Esophagus squamous epithelium (tissue), 5 donors: ENCODE measurements at regions not wholly inside any gene's neighbourhood (a gene's known extent, or its start where the extent isn't known, plus 50 kb on each side); places are given as distances from the start of the nearest gene placed in this dataset.

ENCODE experiments used
- DNase-seq: peaks from one replicate; lab custom pipeline; 2025; lab: John Stamatoyannopoulos, UW
- H3K27ac ChIP-seq, 4 donors: fragments of 200-600 bp; sonication (generic); one replicate each; pipeline ENCODE4 v1.5.1; 2016 to 2019; ENCODE audit warnings: mild to moderate bottlenecking in 1 of 4
- H3K27me3 ChIP-seq, 4 donors: fragments of 200-600 bp; sonication (generic); 1 replicate in 3 of 4; 2 replicates in 1 of 4; pipeline versions ENCODE4 v1.5.1 to v1.6.0; 2017 to 2021; ENCODE audit warnings: antibody characterized with exemption in 1 of 4
- H3K36me3 ChIP-seq, 3 donors: fragments of 200-600 bp; sonication (generic); one replicate each; pipeline ENCODE4 v1.5.1; 2016 to 2019
- H3K4me1 ChIP-seq, 3 donors: fragments of 200-600 bp; sonication (generic); one replicate each; pipeline ENCODE4 v1.5.1; 2017 to 2019
- H3K4me3 ChIP-seq, 4 donors: fragments of 200-600 bp; sonication (generic); 1 replicate in 3 of 4; 2 replicates in 1 of 4; pipeline ENCODE4 v1.5.1; 2016 to 2019; ENCODE audit warnings: mild to moderate bottlenecking in 2 of 4, moderate library complexity in 1 of 4
- H3K9me3 ChIP-seq, 3 donors: fragments of 200-600 bp; sonication (generic); one replicate each; pipeline ENCODE4 v1.5.1; 2016 to 2019
- POLR2A ChIP-seq, 4 donors: fragments of 450-650 bp; IDR thresholded peaks; one replicate each; pipeline ENCODE4 v1.6.1; 2017; ENCODE audit warnings: antibody characterized with exemption in 4 of 4, mild to moderate bottlenecking in 4 of 4, moderate library complexity in 3 of 4
- WGBS, 2 donors: methylation state at CpG; one replicate each; pipeline ENCODE4 v1.1.5; 2018; 5-methylcytosine and 5-hydroxymethylcytosine counted together
- intact Hi-C: fragments of 100-400 bp; cut with DNase I; formaldehyde crosslinking; loops from one replicate; pipeline ENCODE4 v1.15.0; 2022
- TF ChIP-seq, protein P1 (sequence below), 6 experiments: fragments of 450-650 bp in 4 of 6; fragments of 200-600 bp in 2 of 6; sonication (generic) in 2 of 6; IDR thresholded peaks; one replicate each; pipeline ENCODE4 v1.5.1; 2016 to 2019; ENCODE audit warnings: antibody characterized with exemption in 6 of 6, mild to moderate bottlenecking in 4 of 6, moderate library complexity in 4 of 6
- donor health status: DM: yes; HTN: yes; CAD: no.

DNA sequence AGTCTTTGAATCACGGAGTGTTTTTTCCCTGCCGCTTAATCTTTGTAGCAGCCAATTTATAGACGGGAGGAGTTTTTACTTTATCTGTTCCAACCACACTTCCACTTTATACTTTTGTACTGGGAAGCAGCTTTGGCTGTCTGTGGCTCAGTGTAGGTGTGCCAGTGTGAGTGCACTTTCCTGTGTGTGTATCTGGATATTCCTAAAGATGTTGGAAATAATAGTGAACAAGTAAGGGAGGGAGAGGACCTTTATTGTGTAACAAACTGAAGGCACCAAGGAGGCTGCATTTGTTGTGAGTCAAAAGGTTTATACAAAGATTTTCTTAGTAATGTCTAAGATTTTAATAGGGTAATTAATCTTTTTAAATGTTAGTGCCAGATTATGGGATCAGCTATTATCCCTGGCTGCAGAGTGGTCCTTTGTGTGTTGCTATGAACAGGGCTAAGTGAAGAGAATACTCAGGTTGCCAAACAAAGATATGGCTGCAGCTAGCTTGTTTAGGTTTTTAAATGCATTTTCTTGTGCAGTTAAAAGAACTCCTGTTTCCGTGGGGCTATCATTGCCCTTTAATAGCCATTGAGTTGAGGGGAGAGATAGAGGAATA, 226.3 kb downstream of the RNF144B start:
- 39 to 42% methylated on average over 4 of the region's 4 CpGs for WGBS, 2 donors
- Histone ChIP-seq H3K36me3 (no peaks in the 10 kb centered on the region), H3K4me1 (no peaks in the 10 kb centered on the region), H3K27ac (no peak overlapping the region), H3K9me3 (peaks cover 0 to 5% (median 0%) of the 10 kb centered on the region in 3 donors), H3K27me3 (no peaks in the 10 kb centered on the region), H3K4me3 (no peak overlapping the region)
- no peak for TF ChIP-seq POLR2A (IDR thresholded peaks at IDR 0.05)
- TF ChIP-seq, protein P1, sequence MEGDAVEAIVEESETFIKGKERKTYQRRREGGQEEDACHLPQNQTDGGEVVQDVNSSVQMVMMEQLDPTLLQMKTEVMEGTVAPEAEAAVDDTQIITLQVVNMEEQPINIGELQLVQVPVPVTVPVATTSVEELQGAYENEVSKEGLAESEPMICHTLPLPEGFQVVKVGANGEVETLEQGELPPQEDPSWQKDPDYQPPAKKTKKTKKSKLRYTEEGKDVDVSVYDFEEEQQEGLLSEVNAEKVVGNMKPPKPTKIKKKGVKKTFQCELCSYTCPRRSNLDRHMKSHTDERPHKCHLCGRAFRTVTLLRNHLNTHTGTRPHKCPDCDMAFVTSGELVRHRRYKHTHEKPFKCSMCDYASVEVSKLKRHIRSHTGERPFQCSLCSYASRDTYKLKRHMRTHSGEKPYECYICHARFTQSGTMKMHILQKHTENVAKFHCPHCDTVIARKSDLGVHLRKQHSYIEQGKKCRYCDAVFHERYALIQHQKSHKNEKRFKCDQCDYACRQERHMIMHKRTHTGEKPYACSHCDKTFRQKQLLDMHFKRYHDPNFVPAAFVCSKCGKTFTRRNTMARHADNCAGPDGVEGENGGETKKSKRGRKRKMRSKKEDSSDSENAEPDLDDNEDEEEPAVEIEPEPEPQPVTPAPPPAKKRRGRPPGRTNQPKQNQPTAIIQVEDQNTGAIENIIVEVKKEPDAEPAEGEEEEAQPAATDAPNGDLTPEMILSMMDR (IDR thresholded peaks at IDR 0.05) = no peak
- intact Hi-C loops = no loop called here
- no peak for DNase-seq

DNA sequence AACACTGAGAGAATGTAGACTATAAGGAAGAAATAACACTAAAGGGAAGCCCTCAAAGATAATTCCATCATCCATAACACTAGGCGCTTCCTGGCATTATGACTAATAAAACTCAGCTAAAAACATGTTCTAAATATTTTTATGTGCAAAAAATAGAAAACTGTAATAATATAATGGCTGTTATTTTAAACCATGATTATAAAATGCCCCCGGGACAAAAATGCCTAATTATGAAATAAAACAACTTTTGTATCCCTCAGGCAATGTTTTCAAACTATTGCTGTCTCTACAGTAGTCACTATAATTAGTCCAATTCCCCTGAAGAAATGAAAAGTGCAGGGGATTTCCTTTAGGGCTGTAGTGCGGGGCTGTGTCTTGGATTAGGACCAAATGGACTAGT, 242.4 kb downstream of the RNF144B start:
- WGBS, 2 donors = 52 to 56% methylated on average over 3 of the region's 3 CpGs
- Histone ChIP-seq H3K27me3 (no peaks in the 10 kb centered on the region), H3K9me3 (no peaks in the 10 kb centered on the region), H3K27ac (no peak overlapping the region), H3K36me3 (no peaks in the 10 kb centered on the region), H3K4me3 (no peak overlapping the region), H3K4me1 (no peaks in the 10 kb centered on the region)
- TF ChIP-seq, protein P1 (IDR thresholded peaks at IDR 0.05) = no peak
- TF ChIP-seq POLR2A (IDR thresholded peaks at IDR 0.05) = no peak
- no peak for DNase-seq
- intact Hi-C loops = no loop called here

DNA sequence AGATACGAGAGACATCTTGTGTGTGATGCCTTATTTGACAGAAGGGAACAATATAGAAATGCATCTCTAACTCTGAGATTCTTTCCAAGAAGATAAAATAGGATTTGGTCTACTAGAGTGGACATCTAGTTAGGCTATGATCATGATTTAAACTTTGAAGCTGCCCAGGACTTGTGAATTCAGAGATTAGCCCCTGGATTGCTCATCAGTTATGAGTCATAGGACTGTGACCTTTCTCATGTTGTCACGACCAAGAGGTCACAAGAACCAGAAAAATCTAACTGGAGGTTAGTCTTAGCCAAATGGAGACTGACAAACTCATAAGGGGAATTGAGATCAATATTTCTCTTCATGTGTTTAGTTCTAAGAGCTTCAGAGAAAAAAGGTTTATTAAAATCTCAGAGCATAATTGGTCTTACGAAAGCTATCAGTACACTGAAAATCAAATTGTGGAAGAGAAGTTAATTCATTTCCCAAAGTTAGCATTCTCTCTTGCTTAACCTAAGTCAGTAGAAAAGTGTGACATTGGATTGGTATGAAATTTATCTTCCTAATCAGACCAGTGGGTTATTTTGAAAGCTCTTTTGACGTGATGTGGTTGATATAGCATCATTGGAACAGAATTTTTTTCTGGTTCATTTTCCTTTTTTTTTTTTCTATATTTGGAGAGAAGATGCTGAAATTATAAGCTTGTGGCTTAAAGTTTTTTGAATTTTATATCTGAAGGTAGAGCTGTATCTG, 245.7 kb downstream of the RNF144B start:
- DNase-seq = no peak
- TF ChIP-seq, protein P1 (IDR thresholded peaks at IDR 0.05) = no peak
- TF ChIP-seq POLR2A (IDR thresholded peaks at IDR 0.05) = no peak
- 53 to 63% methylated on average over 4 of the region's 4 CpGs for WGBS, 2 donors
- intact Hi-C loops = no loop called here
- H3K9me3 ChIP-seq = no peaks in the 10 kb centered on the region
- no peaks in the 10 kb centered on the region for H3K4me1 ChIP-seq
- no peaks in the 10 kb centered on the region for H3K36me3 ChIP-seq
- no peak overlapping the region for H3K4me3 ChIP-seq
- H3K27ac ChIP-seq = no peak overlapping the region
- H3K27me3 ChIP-seq = no peaks in the 10 kb centered on the region

DNA sequence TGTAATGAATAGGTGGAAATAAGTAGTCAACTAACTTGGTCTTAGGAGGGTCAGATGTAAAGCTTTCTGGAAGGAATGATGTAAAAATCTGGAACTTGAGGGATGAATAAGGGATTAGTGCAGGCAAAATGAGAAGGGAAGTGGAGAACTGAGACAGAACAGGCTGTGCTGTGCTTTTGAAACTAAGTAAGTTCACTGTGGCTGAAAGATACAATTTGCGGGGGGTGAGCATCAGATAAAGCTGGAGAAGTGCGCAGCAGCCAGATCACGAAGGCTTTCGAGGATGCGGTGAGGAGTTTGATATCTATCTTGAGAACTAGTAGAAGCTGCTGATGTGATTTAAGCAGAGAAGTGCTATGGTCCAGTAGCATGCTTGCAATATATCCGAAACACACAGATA, 247.8 kb downstream of the RNF144B start:
- 91 to 93% methylated on average over 6 of the region's 6 CpGs for WGBS, 2 donors
- Histone ChIP-seq H3K36me3 (no peaks in the 10 kb centered on the region), H3K27me3 (no peaks in the 10 kb centered on the region), H3K27ac (no peak overlapping the region), H3K4me3 (no peak overlapping the region), H3K4me1 (no peaks in the 10 kb centered on the region), H3K9me3 (no peaks in the 10 kb centered on the region)
- intact Hi-C loops = no loop called here
- DNase-seq = no peak
- TF ChIP-seq POLR2A (IDR thresholded peaks at IDR 0.05) = no peak
- TF ChIP-seq, protein P1 (IDR thresholded peaks at IDR 0.05) = no peak

DNA sequence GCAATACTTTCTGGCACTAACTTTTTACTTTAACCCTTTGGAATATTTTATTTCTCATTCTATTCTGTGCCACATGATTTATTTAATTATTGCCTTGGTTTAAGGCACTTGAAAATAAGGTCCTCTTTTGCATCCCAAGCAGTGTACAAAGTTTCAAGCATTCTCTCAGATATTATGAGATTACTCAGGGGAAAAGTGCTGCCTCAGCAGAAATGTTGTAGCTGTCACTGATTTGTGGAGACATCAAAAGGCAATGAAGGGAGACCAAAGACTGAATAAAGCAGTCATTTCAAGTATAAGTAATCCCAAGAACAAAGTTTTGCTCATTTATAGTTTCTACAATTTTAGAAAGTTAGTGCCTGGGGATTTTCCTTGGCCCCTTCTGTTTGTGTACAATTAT, 253.0 kb downstream of the RNF144B start:
- no peaks in the 10 kb centered on the region for H3K27me3 ChIP-seq
- no peak for TF ChIP-seq POLR2A (IDR thresholded peaks at IDR 0.05)
- TF ChIP-seq, protein P1 (IDR thresholded peaks at IDR 0.05) = no peak
- H3K9me3 ChIP-seq = no peaks in the 10 kb centered on the region
- H3K36me3 ChIP-seq = no peaks in the 10 kb centered on the region
- intact Hi-C loops = no loop called here
- no peak overlapping the region for H3K27ac ChIP-seq
- H3K4me3 ChIP-seq = no peak overlapping the region
- no peak for DNase-seq
- H3K4me1 ChIP-seq = no peaks in the 10 kb centered on the region
